Medulla oblongata (tissue), 1 donor: ENCODE measurements at regions not wholly inside any gene's neighbourhood (a gene's known extent, or its start where the extent isn't known, plus 50 kb on each side); places are given as distances from the start of the nearest gene placed in this dataset.
A peak's percentile ranks its signal among the peaks of the same experiment; 100 is the strongest.

Experiments
- DNase-seq: peaks from one replicate; pipeline ENCODE4 v3.0.0-alpha.2; 2015; ENCODE audit errors: extremely low spot score

GRCh38 chr20:22404419-22405170 lies 179.8 kb downstream of the FOXA2 start:
- DNase-seq, result no peak

GRCh38 chr20:22403632-22404361 lies 180.6 kb downstream of the FOXA2 start:
- DNase-seq, result peak; percentile 30

GRCh38 chr20:22403022-22403631 lies 181.2 kb downstream of the FOXA2 start:
- DNase-seq, result peak; percentile 9

GRCh38 chr20:22402550-22402949 lies 181.8 kb downstream of the FOXA2 start:
- no peak for DNase-seq

- no peak for DNase-seq
Observed at GRCh38 chr20:22400440-22400839, 183.9 kb downstream of the FOXA2 start.

- DNase-seq, result no peak
Observed at GRCh38 chr20:22394583-22394982, 189.8 kb downstream of the FOXA2 start.

- DNase-seq, result no peak
Observed at GRCh38 chr20:22390543-22390903, 193.8 kb downstream of the FOXA2 start.

- DNase-seq, result no peak
Observed at GRCh38 chr20:22389836-22390542, 194.4 kb downstream of the FOXA2 start.

- DNase-seq, result no peak
Observed at GRCh38 chr20:22387452-22387851, 196.9 kb downstream of the FOXA2 start.

GRCh38 chr20:22386306-22386623 lies 198.1 kb downstream of the FOXA2 start:
- no peak for DNase-seq

GRCh38 chr20:22385602-22386305 lies 198.6 kb downstream of the FOXA2 start:
- DNase-seq, result peak; percentile 25

- DNase-seq, result no peak
Observed at GRCh38 chr20:22384978-22385377, 199.4 kb downstream of the FOXA2 start.

GRCh38 chr20:22383156-22383555 lies 201.2 kb downstream of the FOXA2 start:
- no peak for DNase-seq

GRCh38 chr20:22382742-22383141 lies 201.6 kb downstream of the FOXA2 start:
- no peak for DNase-seq

GRCh38 chr20:22381812-22382416 lies 202.5 kb downstream of the FOXA2 start:
- no peak for DNase-seq

GRCh38 chr20:22379472-22379871 lies 204.9 kb downstream of the FOXA2 start:
- no peak for DNase-seq

GRCh38 chr20:22374678-22375590 lies 209.4 kb downstream of the FOXA2 start:
- DNase-seq, result no peak

GRCh38 chr20:22374066-22374465 lies 210.3 kb downstream of the FOXA2 start:
- DNase-seq, result no peak

GRCh38 chr20:22373164-22373895 lies 211.0 kb downstream of the FOXA2 start:
- no peak for DNase-seq

GRCh38 chr20:22371843-22372242 lies 212.5 kb downstream of the FOXA2 start:
- DNase-seq, result peak; percentile 62
